ENCODE measurements at regions not wholly inside any gene's neighbourhood (a gene's known extent, or its start where the extent isn't known, plus 50 kb on each side); places are given as distances from the start of the nearest gene placed in this dataset.
"Not testable (repeated sequence)": the region's sequence is repeated elsewhere in the genome, so short reads cannot be mapped to it uniquely, and the experiment has no call there.

GRCh38 chr12:131475012-131475411 is 235.9 kb upstream of the SFSWAP start:
- H3K4me1 Mint-ChIP-seq; H3K36me3 Mint-ChIP-seq; H3K9me3 ChIP-seq (ENCODE audit: control insufficient read depth in 2 of 3, low read length in 3 of 3); DNase-seq; H3K9me3 Mint-ChIP-seq; H3K27me3 ChIP-seq (ENCODE audit: control insufficient read depth in 2 of 2, insufficient read depth in 2 of 2, low read length in 2 of 2); H3K27ac Mint-ChIP-seq; H3K36me3 ChIP-seq (ENCODE audit: control insufficient read depth in 2 of 3, insufficient read depth in 3 of 3, low read length in 3 of 3); POLR2A ChIA-PET; H3K4me3 ChIP-seq (ENCODE audit: low read length); H3K27ac ChIP-seq (ENCODE audit: low read depth, low read length); H3K27me3 Mint-ChIP-seq; intact Hi-C loops (cut with micrococcal nuclease); CTCF ChIA-PET; H3K4me3 Mint-ChIP-seq: not testable (repeated sequence)
- peaks cover 0 to 10% of the 10 kb centered on the region in 2 donors for H3K4me1 ChIP-seq (ENCODE audit: control insufficient read depth in 2 of 2, insufficient read depth in 2 of 2, low read length in 2 of 2)
- ATAC-seq: peak; percentile 56

DNA sequence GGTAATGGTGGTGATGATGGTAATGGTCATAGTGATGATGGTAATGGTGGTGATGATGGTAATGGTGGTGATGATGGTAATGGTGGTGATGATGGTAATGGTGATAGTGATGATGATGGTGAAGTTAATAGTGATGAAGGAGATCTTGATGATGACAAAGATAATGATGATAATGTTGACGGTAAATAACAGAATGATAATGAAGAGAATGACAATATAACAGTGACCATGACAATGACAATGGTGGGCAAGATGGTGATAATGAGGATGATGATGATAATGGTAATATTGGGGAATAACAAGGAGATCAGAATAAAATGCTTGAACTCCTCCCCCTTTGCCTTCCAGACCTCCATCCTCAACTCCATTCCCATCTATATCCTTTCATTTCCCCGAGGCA is 233.3 kb upstream of the SFSWAP start:
- peaks cover 0 to 5% (median 0%) of the 10 kb centered on the region in 5 donors for H3K27me3 Mint-ChIP-seq
- Histone ChIP-seq H3K4me1 (ENCODE audit: control insufficient read depth in 2 of 2, insufficient read depth in 2 of 2, low read length in 2 of 2) (peaks cover 0 to 10% of the 10 kb centered on the region in 2 donors), H3K27ac (ENCODE audit: low read depth, low read length) (no peak overlapping the region), H3K9me3 (ENCODE audit: control insufficient read depth in 2 of 3, low read length in 3 of 3) (no peaks in the 10 kb centered on the region), H3K36me3 (ENCODE audit: control insufficient read depth in 2 of 3, insufficient read depth in 3 of 3, low read length in 3 of 3) (no peaks in the 10 kb centered on the region), H3K27me3 (ENCODE audit: control insufficient read depth in 2 of 2, insufficient read depth in 2 of 2, low read length in 2 of 2) (no peaks in the 10 kb centered on the region), H3K4me3 (ENCODE audit: low read length) (no peak overlapping the region)
- POLR2A ChIA-PET: no interaction called here
- no peak overlapping the region for H3K4me3 Mint-ChIP-seq
- CTCF ChIA-PET: no interaction called here
- H3K4me1 Mint-ChIP-seq: peaks cover 0 to 6% (median 5%) of the 10 kb centered on the region in 7 donors
- DNase-seq (no peak), ATAC-seq (no peak)
- H3K36me3 Mint-ChIP-seq: no peaks in the 10 kb centered on the region
- H3K27ac Mint-ChIP-seq: no peak overlapping the region
- no peaks in the 10 kb centered on the region for H3K9me3 Mint-ChIP-seq
- intact Hi-C loops (cut with micrococcal nuclease): no loop called here

DNA sequence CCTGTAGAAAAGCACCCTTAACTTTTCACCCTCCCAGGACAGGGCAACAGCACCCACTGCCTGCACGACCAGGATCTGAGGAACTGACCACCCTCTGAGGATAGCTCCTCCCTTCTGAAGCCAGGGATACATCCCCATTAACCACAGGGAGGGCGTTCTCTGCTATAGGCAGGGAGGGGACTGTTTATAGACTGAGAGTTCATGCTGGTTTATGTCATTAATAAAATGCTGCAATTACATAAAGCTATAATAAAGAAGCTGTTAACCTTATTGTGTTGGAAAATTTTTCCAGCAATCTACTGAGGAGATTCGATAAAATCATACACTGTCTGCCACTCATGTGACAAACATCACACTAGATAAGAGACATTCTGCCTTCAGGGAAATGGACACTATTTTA is 232.4 kb upstream of the SFSWAP start:
- no peak for ATAC-seq
- H3K4me1 ChIP-seq (ENCODE audit: control insufficient read depth in 2 of 2, insufficient read depth in 2 of 2, low read length in 2 of 2): peaks cover 0 to 5% of the 10 kb centered on the region in 2 donors
- Mint-ChIP-seq H3K36me3 (no peaks in the 10 kb centered on the region), H3K9me3 (no peaks in the 10 kb centered on the region), H3K4me3 (no peak overlapping the region), H3K27ac (no peak overlapping the region), H3K27me3 (peaks cover 0 to 5% (median 0%) of the 10 kb centered on the region in 5 donors), H3K4me1 (peaks cover 0 to 6% (median 4%) of the 10 kb centered on the region in 7 donors)
- H3K4me3 ChIP-seq (ENCODE audit: low read length): no peak overlapping the region
- H3K36me3 ChIP-seq (ENCODE audit: control insufficient read depth in 2 of 3, insufficient read depth in 3 of 3, low read length in 3 of 3): no peaks in the 10 kb centered on the region
- POLR2A ChIA-PET: no interaction called here
- no peak overlapping the region for H3K27ac ChIP-seq (ENCODE audit: low read depth, low read length)
- no peaks in the 10 kb centered on the region for H3K9me3 ChIP-seq (ENCODE audit: control insufficient read depth in 2 of 3, low read length in 3 of 3)
- intact Hi-C loops (cut with micrococcal nuclease): no loop called here
- H3K27me3 ChIP-seq (ENCODE audit: control insufficient read depth in 2 of 2, insufficient read depth in 2 of 2, low read length in 2 of 2): no peaks in the 10 kb centered on the region
- no peak for DNase-seq
- CTCF ChIA-PET: no interaction called here

GRCh38 chr12:131482199-131482598 is 228.7 kb upstream of the SFSWAP start:
- Histone ChIP-seq H3K27ac (ENCODE audit: low read depth, low read length) (no peak overlapping the region), H3K36me3 (ENCODE audit: control insufficient read depth in 2 of 3, insufficient read depth in 3 of 3, low read length in 3 of 3) (no peaks in the 10 kb centered on the region), H3K27me3 (ENCODE audit: control insufficient read depth in 2 of 2, insufficient read depth in 2 of 2, low read length in 2 of 2) (no peaks in the 10 kb centered on the region), H3K4me1 (ENCODE audit: control insufficient read depth in 2 of 2, insufficient read depth in 2 of 2, low read length in 2 of 2) (no peaks in the 10 kb centered on the region), H3K4me3 (ENCODE audit: low read length) (no peak overlapping the region), H3K9me3 (ENCODE audit: control insufficient read depth in 2 of 3, low read length in 3 of 3) (no peaks in the 10 kb centered on the region)
- POLR2A ChIA-PET: no interaction called here
- Mint-ChIP-seq H3K9me3 (no peaks in the 10 kb centered on the region), H3K27ac (no peak overlapping the region), H3K27me3 (peaks cover 0 to 5% (median 0%) of the 10 kb centered on the region in 5 donors), H3K4me3 (no peak overlapping the region), H3K4me1 (peaks cover 0 to 2% (median 0%) of the 10 kb centered on the region in 7 donors), H3K36me3 (no peaks in the 10 kb centered on the region)
- ATAC-seq (no peak), DNase-seq (no peak)
- CTCF ChIA-PET: no interaction called here
- intact Hi-C loops (cut with micrococcal nuclease): no loop called here

DNA sequence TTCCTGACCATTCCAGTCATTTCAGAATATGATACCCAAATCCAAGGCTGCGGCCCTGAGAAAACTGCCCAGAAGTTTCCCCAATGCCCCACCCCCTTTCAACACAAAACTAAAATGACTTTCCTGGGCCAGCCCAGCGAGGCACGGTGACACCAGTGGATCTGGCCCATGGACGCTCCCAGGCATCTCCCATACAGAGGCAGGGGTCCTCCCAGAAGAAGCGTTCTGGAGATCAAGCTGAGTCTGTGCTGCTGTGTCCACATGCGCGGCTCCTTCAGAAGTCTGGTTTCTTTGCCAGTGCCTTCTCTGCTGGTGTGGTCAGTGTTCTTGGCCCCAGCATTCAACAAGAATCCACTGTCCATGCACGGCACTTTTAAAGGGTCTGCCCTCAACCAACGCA is 228.2 kb upstream of the SFSWAP start:
- H3K36me3 ChIP-seq (ENCODE audit: control insufficient read depth in 2 of 3, insufficient read depth in 3 of 3, low read length in 3 of 3): no peaks in the 10 kb centered on the region
- DNase-seq (no peak), ATAC-seq (no peak)
- intact Hi-C loops (cut with micrococcal nuclease): no loop called here
- no peaks in the 10 kb centered on the region for H3K4me1 ChIP-seq (ENCODE audit: control insufficient read depth in 2 of 2, insufficient read depth in 2 of 2, low read length in 2 of 2)
- no peak overlapping the region for H3K27ac Mint-ChIP-seq
- H3K9me3 ChIP-seq (ENCODE audit: control insufficient read depth in 2 of 3, low read length in 3 of 3): no peaks in the 10 kb centered on the region
- H3K4me3 Mint-ChIP-seq: no peak overlapping the region
- no peaks in the 10 kb centered on the region for H3K9me3 Mint-ChIP-seq
- H3K27me3 ChIP-seq (ENCODE audit: control insufficient read depth in 2 of 2, insufficient read depth in 2 of 2, low read length in 2 of 2): no peaks in the 10 kb centered on the region
- ChIA-PET CTCF (no interaction called here), POLR2A (no interaction called here)
- no peak overlapping the region for H3K4me3 ChIP-seq (ENCODE audit: low read length)
- H3K4me1 Mint-ChIP-seq: peaks cover 0 to 6% (median 2%) of the 10 kb centered on the region in 7 donors
- H3K36me3 Mint-ChIP-seq: no peaks in the 10 kb centered on the region
- no peak overlapping the region for H3K27ac ChIP-seq (ENCODE audit: low read depth, low read length)
- H3K27me3 Mint-ChIP-seq: peaks cover 0 to 5% (median 0%) of the 10 kb centered on the region in 5 donors

GRCh38 chr12:131486451-131487230 is 224.2 kb upstream of the SFSWAP start:
- H3K9me3 ChIP-seq (ENCODE audit: control insufficient read depth in 2 of 3, low read length in 3 of 3): no peaks in the 10 kb centered on the region
- no peak for ATAC-seq
- Mint-ChIP-seq H3K27ac (peak overlapping the region in 2 of 9 donors; percentile 20 to 81), H3K27me3 (no peaks in the 10 kb centered on the region), H3K4me3 (no peak overlapping the region), H3K9me3 (no peaks in the 10 kb centered on the region), H3K4me1 (peaks cover 0 to 11% (median 2%) of the 10 kb centered on the region in 7 donors), H3K36me3 (no peaks in the 10 kb centered on the region)
- CTCF ChIA-PET: no interaction called here
- DNase-seq: no peak
- no peaks in the 10 kb centered on the region for H3K27me3 ChIP-seq (ENCODE audit: control insufficient read depth in 2 of 2, insufficient read depth in 2 of 2, low read length in 2 of 2)
- no peak overlapping the region for H3K27ac ChIP-seq (ENCODE audit: low read depth, low read length)
- no peak overlapping the region for H3K4me3 ChIP-seq (ENCODE audit: low read length)
- POLR2A ChIA-PET: no interaction called here
- no peaks in the 10 kb centered on the region for H3K36me3 ChIP-seq (ENCODE audit: control insufficient read depth in 2 of 3, insufficient read depth in 3 of 3, low read length in 3 of 3)
- intact Hi-C loops (cut with micrococcal nuclease): no loop called here
- no peaks in the 10 kb centered on the region for H3K4me1 ChIP-seq (ENCODE audit: control insufficient read depth in 2 of 2, insufficient read depth in 2 of 2, low read length in 2 of 2)

DNA sequence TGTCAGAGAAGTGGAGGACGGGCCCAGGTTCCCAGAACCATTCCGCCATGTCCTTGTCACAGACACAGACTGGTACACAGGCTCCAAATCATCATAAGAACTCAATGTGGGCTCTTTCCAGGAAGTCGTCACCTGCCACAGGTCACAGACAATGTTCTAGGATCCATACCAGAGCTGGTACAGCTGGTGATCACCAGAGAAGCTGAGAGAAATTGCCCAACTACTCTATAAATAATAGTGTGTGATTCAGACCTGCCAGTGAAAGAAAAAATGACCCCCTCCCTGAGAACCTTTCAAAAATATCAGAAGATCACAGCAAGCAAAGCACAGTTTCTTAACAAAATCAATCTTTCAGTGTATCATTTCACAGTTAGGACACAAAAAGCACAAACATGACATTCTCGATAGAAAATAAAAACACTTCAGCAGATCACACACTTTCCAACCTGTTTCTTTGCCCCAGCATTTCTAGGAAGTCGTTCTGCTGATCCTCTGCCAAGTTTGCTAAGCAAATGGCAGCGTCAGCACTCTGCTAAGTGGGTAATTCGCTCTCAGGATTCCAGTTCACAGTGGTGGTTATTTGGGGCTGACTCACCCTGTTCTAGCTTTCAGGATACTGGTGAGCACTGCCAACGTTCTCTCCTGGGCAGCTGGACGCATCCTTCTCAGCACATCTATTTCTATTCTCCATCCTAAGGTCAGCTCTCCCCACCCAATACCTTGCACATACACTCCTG is 223.3 kb upstream of the SFSWAP start:
- Mint-ChIP-seq H3K4me3 (no peak overlapping the region), H3K4me1 (peaks cover 0 to 11% (median 2%) of the 10 kb centered on the region in 7 donors), H3K27me3 (no peaks in the 10 kb centered on the region), H3K9me3 (no peaks in the 10 kb centered on the region), H3K27ac (peak overlapping the region in 5 of 9 donors; percentile 5 to 81 (median 13)), H3K36me3 (no peaks in the 10 kb centered on the region)
- no peak overlapping the region for H3K27ac ChIP-seq (ENCODE audit: low read depth, low read length)
- DNase-seq: no peak
- no peak for ATAC-seq
- no peaks in the 10 kb centered on the region for H3K27me3 ChIP-seq (ENCODE audit: control insufficient read depth in 2 of 2, insufficient read depth in 2 of 2, low read length in 2 of 2)
- intact Hi-C loops (cut with micrococcal nuclease): no loop called here
- ChIA-PET POLR2A (no interaction called here), CTCF (no interaction called here)
- H3K4me1 ChIP-seq (ENCODE audit: control insufficient read depth in 2 of 2, insufficient read depth in 2 of 2, low read length in 2 of 2): no peaks in the 10 kb centered on the region
- no peak overlapping the region for H3K4me3 ChIP-seq (ENCODE audit: low read length)
- H3K9me3 ChIP-seq (ENCODE audit: control insufficient read depth in 2 of 3, low read length in 3 of 3): no peaks in the 10 kb centered on the region
- no peaks in the 10 kb centered on the region for H3K36me3 ChIP-seq (ENCODE audit: control insufficient read depth in 2 of 3, insufficient read depth in 3 of 3, low read length in 3 of 3)

Measured in naive thymus-derived CD4-positive, alpha-beta T cell (primary cell).